DND-41 (cell line): ENCODE measurements at regions not wholly inside any gene's neighbourhood (a gene's known extent, or its start where the extent isn't known, plus 50 kb on each side); places are given as distances from the start of the nearest gene placed in this dataset.

Experiments
- ATAC-seq: fragments of 200-7000 bp; cut with Tn5 transposase; 3 replicates; pipeline ENCODE4 v1.9.1; 2021; ENCODE audit warnings: low read depth; ENCODE audit not compliant: insufficient read depth
- DNase-seq: peaks from one replicate; pipeline ENCODE4 v3.0.0-alpha.2; 2020
- H2AFZ ChIP-seq: 2 replicates; pipeline ENCODE4 v1.6.0; 2012; ENCODE audit warnings: low read depth, low read length
- H3K27ac ChIP-seq: 2 replicates; pipeline ENCODE4 v1.5.1; 2012; ENCODE audit warnings: low read length, inconsistent platforms
- H3K27me3 ChIP-seq: fragments of 200-600 bp; sonication (generic); 2 replicates; pipeline ENCODE4 v1.6.0; 2012; ENCODE audit warnings: low read length, mild to moderate bottlenecking, inconsistent platforms; ENCODE audit not compliant: insufficient read depth, poor library complexity
- H3K36me3 ChIP-seq: 2 replicates; pipeline ENCODE4 v1.5.1; 2012; ENCODE audit warnings: low read length, inconsistent platforms; ENCODE audit not compliant: insufficient read depth
- H3K4me1 ChIP-seq: 2 replicates; pipeline ENCODE4 v1.5.1; 2012; ENCODE audit warnings: mild to moderate bottlenecking, low read length; ENCODE audit not compliant: insufficient read depth
- H3K4me2 ChIP-seq: 2 replicates; pipeline ENCODE4 v1.6.0; 2012; ENCODE audit warnings: mild to moderate bottlenecking, moderate library complexity, low read length, inconsistent platforms; ENCODE audit not compliant: insufficient read depth
- H3K4me3 ChIP-seq, 2 experiments: fragments of 200-600 bp in 1 of 2; shearing (Covaris generic) in 1 of 2; 2 replicates each; pipeline ENCODE4 v1.5.1; 2012 to 2016; ENCODE audit warnings: inconsistent platforms in 2 of 2, low read length in 2 of 2, mild to moderate bottlenecking in 2 of 2, low read depth in 1 of 2, moderate library complexity in 1 of 2
- H3K79me2 ChIP-seq: 2 replicates; pipeline ENCODE4 v1.6.0; 2012; ENCODE audit warnings: low read length, inconsistent platforms; ENCODE audit not compliant: insufficient read depth
- H3K9ac ChIP-seq: 2 replicates; pipeline ENCODE4 v1.6.0; 2012; ENCODE audit warnings: low read depth, mild to moderate bottlenecking, inconsistent platforms, low read length, moderate library complexity
- H3K9me3 ChIP-seq: 2 replicates; pipeline ENCODE4 v1.5.1; 2012; ENCODE audit warnings: low read length, moderate library complexity, mild to moderate bottlenecking, inconsistent platforms; ENCODE audit not compliant: insufficient read depth, severe bottlenecking
- H4K20me1 ChIP-seq: 2 replicates; pipeline ENCODE4 v1.6.0; 2012; ENCODE audit warnings: low read length; ENCODE audit not compliant: insufficient read depth
- EZH2 ChIP-seq: IDR thresholded peaks from 3 replicates; pipeline ENCODE4 v1.6.1; 2012; ENCODE audit warnings: borderline replicate concordance, low read depth, mild to moderate bottlenecking, moderate library complexity, low read length, inconsistent platforms; ENCODE audit not compliant: severe bottlenecking
- TF ChIP-seq, protein P1 (sequence below): IDR thresholded peaks from 2 replicates; pipeline ENCODE4 v1.5.1; 2012; ENCODE audit warnings: borderline replicate concordance, low read length, moderate library complexity, mild to moderate bottlenecking; ENCODE audit not compliant: poor library complexity, severe bottlenecking; ENCODE audit errors: extremely low read depth

DNA sequence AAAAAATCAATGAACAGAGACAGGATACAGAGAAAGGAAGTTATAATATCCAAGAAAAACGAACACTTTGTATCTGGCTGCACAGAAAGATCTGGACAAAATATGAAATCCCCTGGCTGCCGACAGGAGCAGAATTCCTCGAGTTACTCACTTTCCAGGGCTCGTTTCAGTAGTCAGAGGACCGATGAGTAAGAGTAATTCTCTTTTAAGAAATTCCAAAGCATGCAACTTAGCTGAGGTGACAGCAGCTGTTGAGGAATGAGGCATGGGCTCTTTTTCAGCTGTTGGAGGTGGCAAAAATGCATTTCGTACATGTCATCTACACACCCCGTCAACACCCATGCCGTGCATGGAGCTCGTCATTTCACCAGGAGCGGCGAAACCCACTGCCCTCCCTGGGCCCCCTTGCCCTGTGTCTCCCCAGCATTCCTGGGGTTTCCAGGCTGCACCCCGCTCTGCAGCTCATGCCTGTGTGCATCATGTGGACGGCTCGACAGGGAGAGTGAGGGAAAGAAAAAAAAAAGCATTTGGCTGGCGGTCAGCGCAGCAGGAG, 210.8 kb upstream of the SMIM21 start:
- Histone ChIP-seq H3K27ac (no peak overlapping the region), H3K4me2 (no peak overlapping the region), H3K4me1 (no peaks in the 10 kb centered on the region), H3K9me3 (no peaks in the 10 kb centered on the region), H2AFZ (no peak overlapping the region), H3K4me3 (no peak overlapping the region), H3K27me3 (no peaks in the 10 kb centered on the region), H3K79me2 (no peaks in the 10 kb centered on the region), H3K9ac (no peak overlapping the region), H4K20me1 (no peaks in the 10 kb centered on the region), H3K36me3 (no peaks in the 10 kb centered on the region)
- TF ChIP-seq EZH2: no peak
- TF ChIP-seq, protein P1, sequence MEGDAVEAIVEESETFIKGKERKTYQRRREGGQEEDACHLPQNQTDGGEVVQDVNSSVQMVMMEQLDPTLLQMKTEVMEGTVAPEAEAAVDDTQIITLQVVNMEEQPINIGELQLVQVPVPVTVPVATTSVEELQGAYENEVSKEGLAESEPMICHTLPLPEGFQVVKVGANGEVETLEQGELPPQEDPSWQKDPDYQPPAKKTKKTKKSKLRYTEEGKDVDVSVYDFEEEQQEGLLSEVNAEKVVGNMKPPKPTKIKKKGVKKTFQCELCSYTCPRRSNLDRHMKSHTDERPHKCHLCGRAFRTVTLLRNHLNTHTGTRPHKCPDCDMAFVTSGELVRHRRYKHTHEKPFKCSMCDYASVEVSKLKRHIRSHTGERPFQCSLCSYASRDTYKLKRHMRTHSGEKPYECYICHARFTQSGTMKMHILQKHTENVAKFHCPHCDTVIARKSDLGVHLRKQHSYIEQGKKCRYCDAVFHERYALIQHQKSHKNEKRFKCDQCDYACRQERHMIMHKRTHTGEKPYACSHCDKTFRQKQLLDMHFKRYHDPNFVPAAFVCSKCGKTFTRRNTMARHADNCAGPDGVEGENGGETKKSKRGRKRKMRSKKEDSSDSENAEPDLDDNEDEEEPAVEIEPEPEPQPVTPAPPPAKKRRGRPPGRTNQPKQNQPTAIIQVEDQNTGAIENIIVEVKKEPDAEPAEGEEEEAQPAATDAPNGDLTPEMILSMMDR: no peak
- no peak for ATAC-seq
- DNase-seq: no peak

DNA sequence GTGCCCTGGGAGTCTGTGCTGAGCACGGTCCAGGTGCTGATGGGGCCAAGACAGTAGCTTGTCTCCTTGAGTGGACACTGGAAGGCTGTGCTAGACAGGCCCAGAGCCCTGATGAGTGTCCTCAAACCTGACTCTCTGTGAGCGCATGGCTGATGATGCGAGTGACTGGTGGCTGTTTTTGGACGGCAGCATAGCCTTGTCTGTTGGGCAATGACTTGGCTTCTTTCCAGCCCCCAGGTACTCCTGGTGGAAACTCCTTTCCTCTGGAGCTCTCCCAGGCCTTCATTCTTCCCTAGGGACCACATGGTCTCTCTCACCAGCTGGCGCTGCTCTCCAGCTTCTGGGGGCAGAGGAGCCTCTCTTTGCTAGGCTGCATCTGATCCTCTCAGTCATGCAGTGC, 207.6 kb upstream of the SMIM21 start:
- Histone ChIP-seq H3K79me2 (no peaks in the 10 kb centered on the region), H3K9me3 (no peaks in the 10 kb centered on the region), H3K4me2 (no peak overlapping the region), H2AFZ (no peak overlapping the region), H3K4me3 (no peak overlapping the region), H4K20me1 (no peaks in the 10 kb centered on the region), H3K36me3 (no peaks in the 10 kb centered on the region), H3K4me1 (no peaks in the 10 kb centered on the region), H3K27me3 (no peaks in the 10 kb centered on the region), H3K27ac (no peak overlapping the region), H3K9ac (no peak overlapping the region)
- DNase-seq: no peak
- TF ChIP-seq, protein P1: no peak
- no peak for TF ChIP-seq EZH2
- no peak for ATAC-seq

DNA sequence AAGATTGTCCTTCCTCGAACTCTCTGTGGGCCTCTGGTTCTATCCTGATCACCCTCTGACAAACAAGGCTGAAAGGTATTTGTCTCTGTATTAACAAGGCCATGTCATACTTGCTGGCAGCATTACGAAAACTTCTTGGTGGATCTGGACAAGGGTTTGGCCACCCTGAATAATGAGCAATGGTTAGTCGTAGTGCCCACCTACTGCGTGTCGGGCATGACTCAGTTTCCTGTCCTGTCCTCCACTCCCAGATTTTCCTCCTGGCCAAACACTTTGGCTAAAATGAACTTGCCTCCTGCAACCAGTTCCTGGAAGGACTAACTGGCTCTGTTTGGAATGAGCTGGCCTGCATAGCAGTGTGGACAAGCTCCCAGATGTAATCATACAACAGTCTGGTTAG, 198.5 kb upstream of the SMIM21 start:
- Histone ChIP-seq H3K9ac (no peak overlapping the region), H4K20me1 (no peaks in the 10 kb centered on the region), H3K27ac (no peak overlapping the region), H3K4me1 (no peaks in the 10 kb centered on the region), H3K9me3 (no peaks in the 10 kb centered on the region), H3K4me3 (no peak overlapping the region), H3K36me3 (no peaks in the 10 kb centered on the region), H3K4me2 (no peak overlapping the region), H3K27me3 (no peaks in the 10 kb centered on the region), H2AFZ (no peak overlapping the region), H3K79me2 (no peaks in the 10 kb centered on the region)
- ATAC-seq (no peak), DNase-seq (no peak)
- TF ChIP-seq, protein P1: no peak
- TF ChIP-seq EZH2: no peak

DNA sequence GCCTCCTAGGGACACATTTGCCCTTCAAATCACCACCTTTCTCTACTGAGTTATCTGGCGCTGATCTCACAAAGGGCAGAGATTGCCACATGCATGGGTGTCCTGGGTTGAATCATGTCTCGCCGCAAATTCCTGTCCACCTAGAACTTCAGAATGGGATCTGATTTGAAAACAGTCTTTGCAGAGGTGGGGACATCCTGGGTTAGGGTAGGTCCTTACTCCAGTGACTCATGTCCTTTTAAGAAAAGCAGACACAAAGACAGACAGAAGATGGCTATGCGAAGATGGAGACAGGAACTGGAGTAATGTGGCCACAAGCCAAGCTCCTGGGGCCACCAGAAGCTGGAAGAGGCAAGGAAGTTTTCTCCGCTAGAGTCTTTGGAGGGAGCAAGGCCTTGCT, 197.4 kb upstream of the SMIM21 start:
- Histone ChIP-seq H3K4me3 (no peak overlapping the region), H3K27me3 (no peaks in the 10 kb centered on the region), H2AFZ (no peak overlapping the region), H3K36me3 (no peaks in the 10 kb centered on the region), H3K79me2 (no peaks in the 10 kb centered on the region), H3K27ac (no peak overlapping the region), H3K4me2 (no peak overlapping the region), H3K4me1 (no peaks in the 10 kb centered on the region), H4K20me1 (no peaks in the 10 kb centered on the region), H3K9ac (no peak overlapping the region), H3K9me3 (no peaks in the 10 kb centered on the region)
- DNase-seq: no peak
- no peak for TF ChIP-seq EZH2
- TF ChIP-seq, protein P1: no peak
- no peak for ATAC-seq
